ENCODE measurements at regions not wholly inside any gene's neighbourhood (a gene's known extent, or its start where the extent isn't known, plus 50 kb on each side); places are given as distances from the start of the nearest gene placed in this dataset.

DNA sequence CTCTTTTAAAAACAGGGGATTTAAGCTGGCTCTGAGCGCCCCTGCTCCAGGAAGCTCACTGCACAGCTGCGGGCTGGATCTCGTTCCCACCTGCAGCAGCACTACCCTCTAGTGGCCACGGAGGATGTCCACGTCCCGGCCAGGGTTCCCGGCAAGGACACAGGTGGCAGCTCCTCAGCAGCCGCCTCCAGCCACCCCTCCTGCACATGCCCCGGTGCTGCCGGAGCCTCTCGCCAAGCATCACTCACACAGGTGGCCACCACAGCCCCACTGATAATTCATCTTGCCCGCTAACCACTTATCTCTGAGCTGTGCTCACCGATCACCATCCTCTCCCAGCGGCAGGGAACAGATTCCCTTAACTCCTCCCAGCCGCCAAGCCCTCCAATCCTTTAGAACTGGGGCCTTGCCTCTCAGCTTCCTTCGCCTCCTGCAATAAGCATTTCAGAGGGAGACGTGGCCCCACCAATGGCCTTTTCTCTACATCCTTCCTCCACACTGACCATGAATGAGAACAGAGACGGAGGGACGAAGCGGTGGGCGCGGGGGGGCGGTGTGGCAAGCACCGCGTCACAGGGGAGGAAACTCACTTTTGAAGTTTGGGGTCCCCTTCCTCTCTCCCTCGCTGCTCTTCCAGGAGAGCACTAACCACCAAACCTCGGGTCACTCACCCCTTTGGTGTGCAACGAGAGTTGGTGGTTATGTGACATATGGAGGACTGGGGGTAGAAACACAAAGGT is 222.1 kb downstream of the RBFOX3 start:
- no peak for DNase-seq (ENCODE audit: low read depth, low spot score)
- Histone ChIP-seq H3K4me3 (ENCODE audit: low read depth in 2 of 2, low read length in 2 of 2) (no peak overlapping the region), H3K27ac (ENCODE audit: low read length) (no peak overlapping the region), H3K36me3 (ENCODE audit: control insufficient read depth, insufficient read depth, low read length) (no peaks in the 10 kb centered on the region; the same call in 1 of the 2 replicates), H3K4me1 (ENCODE audit: control insufficient read depth, insufficient read depth, low read length) (0 out of 2 replicates have a peak, but pooled peaks cover 3% of the 10 kb centered on the region), H3K9me3 (ENCODE audit: control insufficient read depth, insufficient read depth, low read depth, low read length) (no peaks in the 10 kb centered on the region), H3K27me3 (ENCODE audit: control insufficient read depth, insufficient read depth, low read length) (peaks cover 27% of the 10 kb centered on the region)
- in situ Hi-C loops (cut with HindIII; ENCODE audit: low pct_unique_long_range_greater_than_20kb, low sequenced_read_pairs) = no loop called here
- ChIA-PET POLR2A (no interaction called here), CTCF (interaction anchor here (0.5 to 1.5 kb wide), 9 partner anchors 83 to 362 kb away, joined by 3 to 14 read pairs (median 5); no protein-coding TSS in a partner anchor)
- ATAC-seq = peak; percentile 83
- intact Hi-C loops (cut with micrococcal nuclease; ENCODE audit: unreplicated experiment) = no loop called here
- no TSS peak for BruUV-seq (replicated peaks)
- TF ChIP-seq SIN3A (IDR thresholded peaks at IDR 0.05; ENCODE audit: borderline replicate concordance, insufficient read depth, low read depth, low read length) (no peak), POLR2AphosphoS5 (IDR thresholded peaks at IDR 0.05; ENCODE audit: low read depth, low read length) (no peak), TCF7L2 (IDR thresholded peaks at IDR 0.05; ENCODE audit: low read depth, low read length) (no peak)
- TF ChIP-seq, protein P1, sequence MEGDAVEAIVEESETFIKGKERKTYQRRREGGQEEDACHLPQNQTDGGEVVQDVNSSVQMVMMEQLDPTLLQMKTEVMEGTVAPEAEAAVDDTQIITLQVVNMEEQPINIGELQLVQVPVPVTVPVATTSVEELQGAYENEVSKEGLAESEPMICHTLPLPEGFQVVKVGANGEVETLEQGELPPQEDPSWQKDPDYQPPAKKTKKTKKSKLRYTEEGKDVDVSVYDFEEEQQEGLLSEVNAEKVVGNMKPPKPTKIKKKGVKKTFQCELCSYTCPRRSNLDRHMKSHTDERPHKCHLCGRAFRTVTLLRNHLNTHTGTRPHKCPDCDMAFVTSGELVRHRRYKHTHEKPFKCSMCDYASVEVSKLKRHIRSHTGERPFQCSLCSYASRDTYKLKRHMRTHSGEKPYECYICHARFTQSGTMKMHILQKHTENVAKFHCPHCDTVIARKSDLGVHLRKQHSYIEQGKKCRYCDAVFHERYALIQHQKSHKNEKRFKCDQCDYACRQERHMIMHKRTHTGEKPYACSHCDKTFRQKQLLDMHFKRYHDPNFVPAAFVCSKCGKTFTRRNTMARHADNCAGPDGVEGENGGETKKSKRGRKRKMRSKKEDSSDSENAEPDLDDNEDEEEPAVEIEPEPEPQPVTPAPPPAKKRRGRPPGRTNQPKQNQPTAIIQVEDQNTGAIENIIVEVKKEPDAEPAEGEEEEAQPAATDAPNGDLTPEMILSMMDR (IDR thresholded peaks at IDR 0.05) = peak; percentile 92
- TF ChIP-seq, protein P2, sequence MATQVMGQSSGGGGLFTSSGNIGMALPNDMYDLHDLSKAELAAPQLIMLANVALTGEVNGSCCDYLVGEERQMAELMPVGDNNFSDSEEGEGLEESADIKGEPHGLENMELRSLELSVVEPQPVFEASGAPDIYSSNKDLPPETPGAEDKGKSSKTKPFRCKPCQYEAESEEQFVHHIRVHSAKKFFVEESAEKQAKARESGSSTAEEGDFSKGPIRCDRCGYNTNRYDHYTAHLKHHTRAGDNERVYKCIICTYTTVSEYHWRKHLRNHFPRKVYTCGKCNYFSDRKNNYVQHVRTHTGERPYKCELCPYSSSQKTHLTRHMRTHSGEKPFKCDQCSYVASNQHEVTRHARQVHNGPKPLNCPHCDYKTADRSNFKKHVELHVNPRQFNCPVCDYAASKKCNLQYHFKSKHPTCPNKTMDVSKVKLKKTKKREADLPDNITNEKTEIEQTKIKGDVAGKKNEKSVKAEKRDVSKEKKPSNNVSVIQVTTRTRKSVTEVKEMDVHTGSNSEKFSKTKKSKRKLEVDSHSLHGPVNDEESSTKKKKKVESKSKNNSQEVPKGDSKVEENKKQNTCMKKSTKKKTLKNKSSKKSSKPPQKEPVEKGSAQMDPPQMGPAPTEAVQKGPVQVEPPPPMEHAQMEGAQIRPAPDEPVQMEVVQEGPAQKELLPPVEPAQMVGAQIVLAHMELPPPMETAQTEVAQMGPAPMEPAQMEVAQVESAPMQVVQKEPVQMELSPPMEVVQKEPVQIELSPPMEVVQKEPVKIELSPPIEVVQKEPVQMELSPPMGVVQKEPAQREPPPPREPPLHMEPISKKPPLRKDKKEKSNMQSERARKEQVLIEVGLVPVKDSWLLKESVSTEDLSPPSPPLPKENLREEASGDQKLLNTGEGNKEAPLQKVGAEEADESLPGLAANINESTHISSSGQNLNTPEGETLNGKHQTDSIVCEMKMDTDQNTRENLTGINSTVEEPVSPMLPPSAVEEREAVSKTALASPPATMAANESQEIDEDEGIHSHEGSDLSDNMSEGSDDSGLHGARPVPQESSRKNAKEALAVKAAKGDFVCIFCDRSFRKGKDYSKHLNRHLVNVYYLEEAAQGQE (IDR thresholded peaks at IDR 0.05; ENCODE audit: insufficient read depth in 1 of 2, low read depth in 2 of 2, low read length in 1 of 2) = 0 out of 4 replicates have a peak, but pooled peaks of 1 of the 2 experiments have one; percentile 62

DNA sequence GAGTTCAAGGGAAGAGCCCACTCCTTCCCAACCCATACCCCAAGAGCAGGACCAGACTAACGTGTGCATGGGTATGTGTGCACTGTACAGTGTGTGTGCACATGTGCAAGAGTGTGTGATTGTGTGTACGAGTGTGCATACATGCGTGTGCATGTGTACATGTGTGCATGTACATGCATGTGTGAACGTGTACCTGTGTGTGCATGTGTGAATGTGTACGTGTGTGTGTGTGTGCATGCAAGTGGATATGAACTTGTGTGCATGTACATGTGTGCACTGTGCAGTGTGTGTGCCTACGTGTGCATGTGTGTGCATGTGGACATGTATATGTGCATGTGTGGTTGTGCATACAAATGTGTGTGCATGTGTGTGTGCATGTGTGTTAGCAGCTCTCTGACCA is 223.1 kb downstream of the RBFOX3 start:
- no peak for ATAC-seq
- CTCF ChIA-PET = interaction anchor here (0.6 to 1.3 kb wide), 4 partner anchors 200 to 321 kb away, joined by 3 to 10 read pairs (median 8); no protein-coding TSS in a partner anchor
- Histone ChIP-seq H3K9me3 (ENCODE audit: control insufficient read depth, insufficient read depth, low read depth, low read length) (no peaks in the 10 kb centered on the region), H3K27me3 (ENCODE audit: control insufficient read depth, insufficient read depth, low read length) (peaks cover 31% of the 10 kb centered on the region), H3K4me3 (ENCODE audit: low read depth in 2 of 2, low read length in 2 of 2) (no peak overlapping the region), H3K4me1 (ENCODE audit: control insufficient read depth, insufficient read depth, low read length) (0 out of 2 replicates have a peak, but pooled peaks cover 3% of the 10 kb centered on the region), H3K27ac (ENCODE audit: low read length) (no peak overlapping the region), H3K36me3 (ENCODE audit: control insufficient read depth, insufficient read depth, low read length) (no peaks in the 10 kb centered on the region; the same call in 1 of the 2 replicates)
- in situ Hi-C loops (cut with HindIII; ENCODE audit: low pct_unique_long_range_greater_than_20kb, low sequenced_read_pairs) = no loop called here
- intact Hi-C loops (cut with micrococcal nuclease; ENCODE audit: unreplicated experiment) = no loop called here
- no TSS peak for BruUV-seq (replicated peaks)
- TF ChIP-seq, protein P2 (IDR thresholded peaks at IDR 0.05; ENCODE audit: insufficient read depth in 1 of 2, low read depth in 2 of 2, low read length in 1 of 2) = no peak
- TF ChIP-seq, protein P1 (IDR thresholded peaks at IDR 0.05) = no peak
- TF ChIP-seq TCF7L2 (IDR thresholded peaks at IDR 0.05; ENCODE audit: low read depth, low read length) (no peak), SIN3A (IDR thresholded peaks at IDR 0.05; ENCODE audit: borderline replicate concordance, insufficient read depth, low read depth, low read length) (no peak), POLR2AphosphoS5 (IDR thresholded peaks at IDR 0.05; ENCODE audit: low read depth, low read length) (no peak)
- no peak for DNase-seq (ENCODE audit: low read depth, low spot score)
- POLR2A ChIA-PET = no interaction called here
